ENCODE measurements at regions not wholly inside any gene's neighbourhood (a gene's known extent, or its start where the extent isn't known, plus 50 kb on each side); places are given as distances from the start of the nearest gene placed in this dataset.

- H3K4me1 ChIP-seq: no peaks in the 10 kb centered on the region
- Mint-ChIP-seq H3K4me3 (no peak overlapping the region), H3K27me3 (ENCODE audit: insufficient read depth, low read depth) (peaks cover 4% of the 10 kb centered on the region), H3K4me1 (no peaks in the 10 kb centered on the region), H3K36me3 (no peaks in the 10 kb centered on the region), H3K9me3 (no peaks in the 10 kb centered on the region), H3K27ac (no peak overlapping the region)
- H3F3A ChIP-seq (ENCODE audit: low read depth): no peaks in the 10 kb centered on the region
- no peak overlapping the region for H3K9ac ChIP-seq
- H3K27ac ChIP-seq: no peak overlapping the region
- no peaks in the 10 kb centered on the region for H3K27me3 ChIP-seq
- DNase-seq (ENCODE audit: low spot score): no peak
- TF ChIP-seq EZH2phosphoT487 (IDR thresholded peaks at IDR 0.05): no peak
- no peak for TF ChIP-seq EZH2 (IDR thresholded peaks at IDR 0.05)
- TF ChIP-seq CTCF (IDR thresholded peaks at IDR 0.05): no peak
- H3K4me2 ChIP-seq: no peak overlapping the region
- no peaks in the 10 kb centered on the region for H3K79me2 ChIP-seq (ENCODE audit: low read depth)
- H2AFZ ChIP-seq (replicated peaks): no peak overlapping the region
- H3K36me3 ChIP-seq: no peaks in the 10 kb centered on the region
- H4K20me1 ChIP-seq (ENCODE audit: low read depth): no peaks in the 10 kb centered on the region
- H3K4me3 ChIP-seq: no peak overlapping the region
- no peaks in the 10 kb centered on the region for H3K9me3 ChIP-seq (ENCODE audit: low read depth)
Measured at GRCh38 chr6:12506159-12506558, 210.4 kb upstream of the PHACTR1 start.

GRCh38 chr6:12507636-12508035 lies 208.9 kb upstream of the PHACTR1 start:
- Histone ChIP-seq H4K20me1 (ENCODE audit: low read depth) (no peaks in the 10 kb centered on the region), H3K4me3 (no peak overlapping the region), H3F3A (ENCODE audit: low read depth) (no peaks in the 10 kb centered on the region), H3K9ac (no peak overlapping the region), H3K4me2 (no peak overlapping the region), H3K4me1 (no peaks in the 10 kb centered on the region), H3K79me2 (ENCODE audit: low read depth) (no peaks in the 10 kb centered on the region), H3K27ac (no peak overlapping the region), H3K36me3 (no peaks in the 10 kb centered on the region), H2AFZ (replicated peaks) (no peak overlapping the region), H3K9me3 (ENCODE audit: low read depth) (no peaks in the 10 kb centered on the region), H3K27me3 (no peaks in the 10 kb centered on the region)
- Mint-ChIP-seq H3K4me1 (no peaks in the 10 kb centered on the region), H3K9me3 (no peaks in the 10 kb centered on the region), H3K27me3 (ENCODE audit: insufficient read depth, low read depth) (peaks cover 3% of the 10 kb centered on the region), H3K36me3 (no peaks in the 10 kb centered on the region), H3K27ac (no peak overlapping the region), H3K4me3 (no peak overlapping the region)
- no peak for DNase-seq (ENCODE audit: low spot score)
- no peak for TF ChIP-seq CTCF (IDR thresholded peaks at IDR 0.05)
- TF ChIP-seq EZH2 (IDR thresholded peaks at IDR 0.05): no peak
- no peak for TF ChIP-seq EZH2phosphoT487 (IDR thresholded peaks at IDR 0.05)

- H3K4me3 Mint-ChIP-seq: no peak overlapping the region
- H3K27ac ChIP-seq: no peak overlapping the region
- DNase-seq (ENCODE audit: low spot score): no peak
- no peaks in the 10 kb centered on the region for H3K9me3 ChIP-seq (ENCODE audit: low read depth)
- H3K4me1 ChIP-seq: no peaks in the 10 kb centered on the region
- H3K27me3 Mint-ChIP-seq (ENCODE audit: insufficient read depth, low read depth): peaks cover 3% of the 10 kb centered on the region
- H3K79me2 ChIP-seq (ENCODE audit: low read depth): no peaks in the 10 kb centered on the region
- no peak for TF ChIP-seq CTCF (IDR thresholded peaks at IDR 0.05)
- no peak for TF ChIP-seq EZH2phosphoT487 (IDR thresholded peaks at IDR 0.05)
- TF ChIP-seq EZH2 (IDR thresholded peaks at IDR 0.05): no peak
- no peaks in the 10 kb centered on the region for H3K4me1 Mint-ChIP-seq
- H3K4me2 ChIP-seq: no peak overlapping the region
- H3K27ac Mint-ChIP-seq: no peak overlapping the region
- no peak overlapping the region for H3K4me3 ChIP-seq
- H3K36me3 Mint-ChIP-seq: no peaks in the 10 kb centered on the region
- no peak overlapping the region for H2AFZ ChIP-seq (replicated peaks)
- no peaks in the 10 kb centered on the region for H3K9me3 Mint-ChIP-seq
- H3K27me3 ChIP-seq: no peaks in the 10 kb centered on the region
- H3F3A ChIP-seq (ENCODE audit: low read depth): no peaks in the 10 kb centered on the region
- no peaks in the 10 kb centered on the region for H3K36me3 ChIP-seq
- H3K9ac ChIP-seq: no peak overlapping the region
- H4K20me1 ChIP-seq (ENCODE audit: low read depth): no peaks in the 10 kb centered on the region
Measured at GRCh38 chr6:12508553-12508952, 208.0 kb upstream of the PHACTR1 start.

GRCh38 chr6:12509060-12509459 lies 207.5 kb upstream of the PHACTR1 start:
- no peaks in the 10 kb centered on the region for H3K4me1 ChIP-seq
- H3K27ac ChIP-seq: no peak overlapping the region
- no peaks in the 10 kb centered on the region for H3K27me3 ChIP-seq
- no peaks in the 10 kb centered on the region for H4K20me1 ChIP-seq (ENCODE audit: low read depth)
- Mint-ChIP-seq H3K9me3 (no peaks in the 10 kb centered on the region), H3K27me3 (ENCODE audit: insufficient read depth, low read depth) (peaks cover 4% of the 10 kb centered on the region), H3K36me3 (no peaks in the 10 kb centered on the region), H3K27ac (no peak overlapping the region), H3K4me3 (no peak overlapping the region), H3K4me1 (no peaks in the 10 kb centered on the region)
- no peak overlapping the region for H3K4me2 ChIP-seq
- H3K4me3 ChIP-seq: no peak overlapping the region
- no peaks in the 10 kb centered on the region for H3F3A ChIP-seq (ENCODE audit: low read depth)
- TF ChIP-seq CTCF (IDR thresholded peaks at IDR 0.05): no peak
- no peak for TF ChIP-seq EZH2 (IDR thresholded peaks at IDR 0.05)
- no peak for TF ChIP-seq EZH2phosphoT487 (IDR thresholded peaks at IDR 0.05)
- no peak overlapping the region for H3K9ac ChIP-seq
- no peak for DNase-seq (ENCODE audit: low spot score)
- H3K79me2 ChIP-seq (ENCODE audit: low read depth): no peaks in the 10 kb centered on the region
- H3K9me3 ChIP-seq (ENCODE audit: low read depth): no peaks in the 10 kb centered on the region
- H2AFZ ChIP-seq (replicated peaks): no peak overlapping the region
- H3K36me3 ChIP-seq: no peaks in the 10 kb centered on the region
